ENCODE measurements at regions not wholly inside any gene's neighbourhood (a gene's known extent, or its start where the extent isn't known, plus 50 kb on each side); places are given as distances from the start of the nearest gene placed in this dataset.

- no peak for DNase-seq
Observed at GRCh38 chr2:193806088-193806774, 1611.5 kb upstream of the TMEFF2 start.

GRCh38 chr2:193796847-193797246 is 1602.1 kb upstream of the TMEFF2 start:
- no peak for DNase-seq

GRCh38 chr2:193793914-193794313 is 1599.2 kb upstream of the TMEFF2 start:
- DNase-seq = no peak

GRCh38 chr2:193783681-193784080 is 1588.9 kb upstream of the TMEFF2 start:
- no peak for DNase-seq

- no peak for DNase-seq
Observed at GRCh38 chr2:193778293-193778692, 1583.6 kb upstream of the TMEFF2 start.

- DNase-seq = no peak
Observed at GRCh38 chr2:193776988-193777387, 1582.3 kb upstream of the TMEFF2 start.

GRCh38 chr2:193774166-193774565 is 1579.4 kb upstream of the TMEFF2 start:
- no peak for DNase-seq

- no peak for DNase-seq
Observed at GRCh38 chr2:193751299-193751698, 1556.6 kb upstream of the TMEFF2 start.

- DNase-seq = no peak
Observed at GRCh38 chr2:193749485-193749884, 1554.8 kb upstream of the TMEFF2 start.

GRCh38 chr2:193743089-193743488 is 1548.4 kb upstream of the TMEFF2 start:
- DNase-seq = no peak

GRCh38 chr2:193738892-193739291 is 1544.2 kb upstream of the TMEFF2 start:
- no peak for DNase-seq

- no peak for DNase-seq
Observed at GRCh38 chr2:193712912-193713311, 1518.2 kb upstream of the TMEFF2 start.

- DNase-seq = no peak
Observed at GRCh38 chr2:193703411-193703810, 1508.7 kb upstream of the TMEFF2 start.

GRCh38 chr2:193701484-193701883 is 1506.8 kb upstream of the TMEFF2 start:
- no peak for DNase-seq

GRCh38 chr2:193695367-193695766 is 1500.6 kb upstream of the TMEFF2 start:
- DNase-seq = no peak

- DNase-seq = no peak
Observed at GRCh38 chr2:193693758-193694157, 1499.0 kb upstream of the TMEFF2 start.

- DNase-seq = no peak
Observed at GRCh38 chr2:193690572-193690971, 1495.8 kb upstream of the TMEFF2 start.

- no peak for DNase-seq
Observed at GRCh38 chr2:193687195-193687594, 1492.5 kb upstream of the TMEFF2 start.

GRCh38 chr2:193679847-193680246 is 1485.1 kb upstream of the TMEFF2 start:
- no peak for DNase-seq

GRCh38 chr2:193670478-193670877 is 1475.7 kb upstream of the TMEFF2 start:
- no peak for DNase-seq

GRCh38 chr2:193668557-193669323 is 1474.0 kb upstream of the TMEFF2 start:
- no peak for DNase-seq

GRCh38 chr2:193627927-193628272 is 1433.2 kb upstream of the TMEFF2 start:
- no peak for DNase-seq

GRCh38 chr2:193627187-193627926 is 1432.6 kb upstream of the TMEFF2 start:
- no peak for DNase-seq

- DNase-seq = no peak
Observed at GRCh38 chr2:193608451-193608850, 1413.7 kb upstream of the TMEFF2 start.
